SK-N-SH (cell line): ENCODE measurements at regions not wholly inside any gene's neighbourhood (a gene's known extent, or its start where the extent isn't known, plus 50 kb on each side); places are given as distances from the start of the nearest gene placed in this dataset.

Experiments used
- CTCF ChIA-PET: fragments of 300-600, 350-600 bp; formaldehyde crosslinking; extraction: SDS; loops from one replicate; lab custom pipeline; 2021; lab: Yijun Ruan, JAX
- POLR2A ChIA-PET: fragments of 350-600 bp; sonication (Branson Sonifier 250); formaldehyde crosslinking; extraction: SDS; loops from one replicate; lab custom pipeline; 2020; ENCODE audit warnings: antibody characterized with exemption, inconsistent platforms; lab: Yijun Ruan, JAX
- DNase-seq: peaks from one replicate; pipeline ENCODE4 v3.0.0; 2012
- H2AFZ ChIP-seq: fragments of 200-600 bp; sonication (generic); 2 replicates; pipeline ENCODE4 v1.8.1; 2016; ENCODE audit warnings: antibody characterized with exemption, mild to moderate bottlenecking, low read depth
- H3F3A ChIP-seq: fragments of 200-600 bp; sonication (generic); replicated peaks from 2 replicates; pipeline ENCODE3; 2016; ENCODE audit warnings: antibody characterized with exemption, mild to moderate bottlenecking; ENCODE audit not compliant: insufficient read depth
- H3K27ac ChIP-seq, 2 experiments: fragments of 200-500 bp in 1 of 2; fragments of 200-600 bp in 1 of 2; sonication (Bioruptor generic) in 1 of 2; sonication (generic), shearing (Covaris generic) in 1 of 2; 2 replicates each; pipeline versions ENCODE4 v1.5.1 to v1.6.1; 2014 to 2016; ENCODE audit warnings: low read depth in 2 of 2, inconsistent platforms in 1 of 2, low read length in 1 of 2, mild to moderate bottlenecking in 1 of 2, mixed read lengths in 1 of 2
- H3K27me3 ChIP-seq: fragments of 200-600 bp; sonication (generic), shearing (Covaris generic); 2 replicates; pipeline ENCODE4 v1.6.1; 2016; ENCODE audit warnings: mixed run types; ENCODE audit not compliant: insufficient read depth
- H3K36me3 ChIP-seq, 2 experiments: fragments of 200-500 bp in 1 of 2; fragments of 200-600 bp in 1 of 2; sonication (Bioruptor generic) in 1 of 2; sonication (generic) in 1 of 2; replicated peaks in 1 of 2; 2 replicates each; pipeline versions ENCODE3 to v1.5.1; 2014 to 2016; ENCODE audit warnings: low read length in 1 of 2, mild to moderate bottlenecking in 1 of 2; ENCODE audit not compliant: insufficient read depth in 2 of 2, control insufficient read depth in 1 of 2
- H3K4me1 ChIP-seq, 2 experiments: fragments of 200-500 bp in 1 of 2; fragments of 200-600 bp in 1 of 2; sonication (Bioruptor generic) in 1 of 2; sonication (generic), shearing (Covaris generic) in 1 of 2; 2 replicates each; pipeline versions ENCODE4 v1.5.1 to v1.6.1; 2014 to 2016; ENCODE audit warnings: low read depth in 1 of 2, low read length in 1 of 2, mixed run types in 1 of 2; ENCODE audit not compliant: insufficient read depth in 2 of 2, control insufficient read depth in 1 of 2
- H3K4me2 ChIP-seq: fragments of 200-600 bp; sonication (generic), shearing (Covaris generic); 2 replicates; pipeline ENCODE4 v1.6.1; 2017; ENCODE audit warnings: mixed run types
- H3K4me3 ChIP-seq, 2 experiments: fragments of 200-500 bp in 1 of 2; fragments of 200-600 bp in 1 of 2; sonication (Bioruptor generic) in 1 of 2; sonication (generic), shearing (Covaris generic) in 1 of 2; 2 replicates each; pipeline versions ENCODE4 v1.5.1 to v1.8.1; 2014 to 2016; ENCODE audit warnings: low read depth in 2 of 2, inconsistent platforms in 1 of 2, low read length in 1 of 2, mild to moderate bottlenecking in 1 of 2, mixed read lengths in 1 of 2, moderate library complexity in 1 of 2
- H3K79me2 ChIP-seq: fragments of 200-600 bp; sonication (generic); 2 replicates; pipeline ENCODE4 v1.8.1; 2017; ENCODE audit warnings: mild to moderate bottlenecking; ENCODE audit not compliant: insufficient read depth
- H3K9ac ChIP-seq: fragments of 200-600 bp; sonication (generic); 2 replicates; pipeline ENCODE4 v1.6.1; 2017; ENCODE audit warnings: mixed run types
- H3K9me2 ChIP-seq: fragments of 200-600 bp; sonication (generic); 2 replicates; pipeline ENCODE4 v1.6.1; 2017; ENCODE audit warnings: mixed run types
- H3K9me3 ChIP-seq: fragments of 200-600 bp; sonication (generic); 2 replicates; pipeline ENCODE4 v1.6.1; 2017; ENCODE audit warnings: mixed run types, mild to moderate bottlenecking, moderate library complexity
- H4K20me1 ChIP-seq: fragments of 200-600 bp; sonication (generic); 2 replicates; pipeline ENCODE4 v1.6.1; 2017; ENCODE audit warnings: mild to moderate bottlenecking, mixed run types; ENCODE audit not compliant: insufficient read depth
- ELF1 ChIP-seq: IDR thresholded peaks from 2 replicates; pipeline ENCODE4 v1.4.0; 2012
- EZH2phosphoT487 ChIP-seq: fragments of 200-600 bp; sonication (generic); IDR thresholded peaks from 2 replicates; pipeline ENCODE4 v1.6.1; 2017; ENCODE audit warnings: low read depth, mixed run types, mild to moderate bottlenecking, antibody characterized with exemption, moderate library complexity, borderline replicate concordance
- FOSL2 ChIP-seq: IDR thresholded peaks from 2 replicates; pipeline ENCODE4 v1.4.0; 2012; ENCODE audit warnings: low read depth, mild to moderate bottlenecking, moderate library complexity, borderline replicate concordance
- FOXM1 ChIP-seq: IDR thresholded peaks from 2 replicates; pipeline ENCODE4 v1.4.0; 2012; ENCODE audit warnings: low read depth, mild to moderate bottlenecking
- GABPA ChIP-seq: IDR thresholded peaks from 2 replicates; pipeline ENCODE4 v1.4.0; 2012; ENCODE audit warnings: low read depth, mild to moderate bottlenecking
- MEF2A ChIP-seq: IDR thresholded peaks from 2 replicates; pipeline ENCODE4 v1.4.0; 2012; ENCODE audit warnings: low read depth, borderline replicate concordance
- NFIC ChIP-seq: IDR thresholded peaks from 2 replicates; pipeline ENCODE4 v1.4.0; 2012; ENCODE audit warnings: borderline replicate concordance
- POLR2AphosphoS5 ChIP-seq: IDR thresholded peaks from 2 replicates; pipeline ENCODE4 v1.6.1; 2012; ENCODE audit warnings: low read depth, low read length
- REST ChIP-seq: IDR thresholded peaks from 2 replicates; pipeline ENCODE4 v1.6.1; 2012; ENCODE audit warnings: mild to moderate bottlenecking, low read depth, low read length, moderate library complexity
- TAF1 ChIP-seq: IDR thresholded peaks from 2 replicates; pipeline ENCODE4 v1.6.1; 2012; ENCODE audit warnings: low read depth, mild to moderate bottlenecking, low read length, moderate library complexity, borderline replicate concordance
- USF1 ChIP-seq: IDR thresholded peaks from 2 replicates; pipeline ENCODE4 v1.4.0; 2012; ENCODE audit warnings: low read depth, borderline replicate concordance
- USF2 ChIP-seq: fragments of 150-350 bp; IDR thresholded peaks from 2 replicates; pipeline ENCODE4 v1.6.1; 2017; ENCODE audit warnings: antibody characterized with exemption, low read length, low read depth, borderline replicate concordance
- WGBS: methylation state at CpG from one replicate; pipeline ENCODE4 v1.1.6; 2017; ENCODE audit warnings: low lambda C conversion rate; 5-methylcytosine and 5-hydroxymethylcytosine counted together
- TF ChIP-seq, protein P1 (sequence below): IDR thresholded peaks from 2 replicates; pipeline ENCODE4 v1.4.0; 2012; ENCODE audit warnings: low read depth, borderline replicate concordance

DNA sequence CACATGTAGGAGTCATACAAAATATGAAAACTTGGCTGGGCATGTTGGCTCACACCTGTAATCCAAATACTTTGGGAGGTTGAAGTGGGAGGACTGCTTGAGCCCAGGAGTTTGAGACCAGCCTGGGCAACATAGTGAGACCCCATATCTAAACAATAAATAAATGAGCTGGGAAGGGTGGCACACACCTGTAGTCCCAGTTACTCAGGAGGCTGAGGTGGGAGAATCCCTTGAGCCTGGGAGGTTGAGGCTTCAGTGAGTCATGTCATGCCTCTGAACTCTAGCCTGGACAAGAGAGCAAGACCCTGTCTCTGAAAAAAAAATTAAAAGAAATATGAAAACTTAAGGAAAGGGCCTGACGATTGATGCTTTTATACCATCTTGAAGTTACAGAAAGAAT, 112.4 kb upstream of the RAI14 start:
- Histone ChIP-seq H3K9me2 (no peaks in the 10 kb centered on the region), H2AFZ (no peak overlapping the region), H3K27me3 (no peaks in the 10 kb centered on the region), H3K79me2 (no peaks in the 10 kb centered on the region), H3K9me3 (peaks cover 5% of the 10 kb centered on the region; the same call in 1 of the 2 replicates), H4K20me1 (no peaks in the 10 kb centered on the region), H3F3A (no peaks in the 10 kb centered on the region), H3K4me2 (no peak overlapping the region), H3K36me3 (no peaks in the 10 kb centered on the region), H3K9ac (no peak overlapping the region), H3K4me1 (no peaks in the 10 kb centered on the region; a peak in 1 of 4 replicates), H3K27ac (no peak overlapping the region), H3K4me3 (no peak overlapping the region)
- 0% methylated on average over 1 of the region's 1 CpG for WGBS
- POLR2A ChIA-PET, result no interaction called here
- DNase-seq, result no peak
- CTCF ChIA-PET, result interaction anchor here (0.6 kb wide), 1 partner anchor 1072 kb away, joined by 3 read pairs; no protein-coding TSS in a partner anchor
- no peak for TF ChIP-seq REST
- TF ChIP-seq USF1, result no peak
- TF ChIP-seq TAF1, result no peak
- no peak for TF ChIP-seq FOSL2
- no peak for TF ChIP-seq MEF2A
- TF ChIP-seq, protein P1, sequence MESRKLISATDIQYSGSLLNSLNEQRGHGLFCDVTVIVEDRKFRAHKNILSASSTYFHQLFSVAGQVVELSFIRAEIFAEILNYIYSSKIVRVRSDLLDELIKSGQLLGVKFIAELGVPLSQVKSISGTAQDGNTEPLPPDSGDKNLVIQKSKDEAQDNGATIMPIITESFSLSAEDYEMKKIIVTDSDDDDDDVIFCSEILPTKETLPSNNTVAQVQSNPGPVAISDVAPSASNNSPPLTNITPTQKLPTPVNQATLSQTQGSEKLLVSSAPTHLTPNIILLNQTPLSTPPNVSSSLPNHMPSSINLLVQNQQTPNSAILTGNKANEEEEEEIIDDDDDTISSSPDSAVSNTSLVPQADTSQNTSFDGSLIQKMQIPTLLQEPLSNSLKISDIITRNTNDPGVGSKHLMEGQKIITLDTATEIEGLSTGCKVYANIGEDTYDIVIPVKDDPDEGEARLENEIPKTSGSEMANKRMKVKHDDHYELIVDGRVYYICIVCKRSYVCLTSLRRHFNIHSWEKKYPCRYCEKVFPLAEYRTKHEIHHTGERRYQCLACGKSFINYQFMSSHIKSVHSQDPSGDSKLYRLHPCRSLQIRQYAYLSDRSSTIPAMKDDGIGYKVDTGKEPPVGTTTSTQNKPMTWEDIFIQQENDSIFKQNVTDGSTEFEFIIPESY, result no peak
- TF ChIP-seq EZH2phosphoT487, result no peak
- TF ChIP-seq FOXM1, result no peak
- no peak for TF ChIP-seq POLR2AphosphoS5
- TF ChIP-seq NFIC, result no peak
- no peak for TF ChIP-seq USF2
- TF ChIP-seq ELF1, result no peak
- TF ChIP-seq GABPA, result no peak
